ENCODE measurements at regions not wholly inside any gene's neighbourhood (a gene's known extent, or its start where the extent isn't known, plus 50 kb on each side); places are given as distances from the start of the nearest gene placed in this dataset.

GRCh38 chr16:86730086-86730485 lies 151.7 kb downstream of the FOXL1 start:
- no peaks in the 10 kb centered on the region for H3K79me2 ChIP-seq (ENCODE audit: insufficient read depth, low read depth, low read length)
- no peaks in the 10 kb centered on the region for H3K9me3 ChIP-seq (ENCODE audit: low read length)
- no TSS peak for BruUV-seq (replicated peaks)
- H3K4me2 ChIP-seq (ENCODE audit: low read length): no peak overlapping the region
- intact Hi-C loops (cut with micrococcal nuclease; ENCODE audit: unreplicated experiment): no loop called here
- TF ChIP-seq EZH2phosphoT487 (IDR thresholded peaks at IDR 0.05; ENCODE audit: borderline replicate concordance, low read depth, low read length): no peak
- TF ChIP-seq CTCF (conservative IDR thresholded peaks at IDR 0.05; ENCODE audit: low read length): no peak
- no peaks in the 10 kb centered on the region for H4K20me1 ChIP-seq (ENCODE audit: insufficient read depth, low read length)
- DNase-seq (ENCODE audit: low spot score): no peak
- no peak overlapping the region for H2AFZ ChIP-seq (ENCODE audit: low read length)
- H3K4me3 ChIP-seq (ENCODE audit: low read depth, low read length, poor library complexity, severe bottlenecking): no peak overlapping the region
- ChIA-PET CTCF (ENCODE audit: unreplicated experiment) (no interaction called here), POLR2A (no interaction called here)
- no peak overlapping the region for H3K27ac ChIP-seq (ENCODE audit: low read depth, low read length, poor library complexity, severe bottlenecking)
- H3K36me3 ChIP-seq (ENCODE audit: insufficient read depth, low read length): no peaks in the 10 kb centered on the region
- H3K4me1 ChIP-seq (ENCODE audit: insufficient read depth, low read length, poor library complexity, severe bottlenecking): no peaks in the 10 kb centered on the region
- no peaks in the 10 kb centered on the region for H3K9me2 ChIP-seq (ENCODE audit: insufficient read depth, low read length)

- H4K20me1 ChIP-seq (ENCODE audit: insufficient read depth, low read length): no peaks in the 10 kb centered on the region
- intact Hi-C loops (cut with micrococcal nuclease; ENCODE audit: unreplicated experiment): no loop called here
- H3K79me2 ChIP-seq (ENCODE audit: insufficient read depth, low read depth, low read length): no peaks in the 10 kb centered on the region
- no peaks in the 10 kb centered on the region for H3K9me2 ChIP-seq (ENCODE audit: insufficient read depth, low read length)
- CTCF ChIA-PET (ENCODE audit: unreplicated experiment): no interaction called here
- no peaks in the 10 kb centered on the region for H3K4me1 ChIP-seq (ENCODE audit: insufficient read depth, low read length, poor library complexity, severe bottlenecking)
- no peaks in the 10 kb centered on the region for H3K36me3 ChIP-seq (ENCODE audit: insufficient read depth, low read length)
- BruUV-seq (replicated peaks): no TSS peak
- no peak overlapping the region for H2AFZ ChIP-seq (ENCODE audit: low read length)
- H3K27ac ChIP-seq (ENCODE audit: low read depth, low read length, poor library complexity, severe bottlenecking): no peak overlapping the region
- no peak for DNase-seq (ENCODE audit: low spot score)
- POLR2A ChIA-PET: no interaction called here
- no peak overlapping the region for H3K4me3 ChIP-seq (ENCODE audit: low read depth, low read length, poor library complexity, severe bottlenecking)
- no peak for TF ChIP-seq CTCF (conservative IDR thresholded peaks at IDR 0.05; ENCODE audit: low read length)
- no peak for TF ChIP-seq EZH2phosphoT487 (IDR thresholded peaks at IDR 0.05; ENCODE audit: borderline replicate concordance, low read depth, low read length)
- no peaks in the 10 kb centered on the region for H3K9me3 ChIP-seq (ENCODE audit: low read length)
- H3K4me2 ChIP-seq (ENCODE audit: low read length): no peak overlapping the region
Observed at GRCh38 chr16:86730597-86730996, 152.2 kb downstream of the FOXL1 start.

GRCh38 chr16:86732621-86733295 lies 154.4 kb downstream of the FOXL1 start:
- intact Hi-C loops (cut with micrococcal nuclease; ENCODE audit: unreplicated experiment): no loop called here
- DNase-seq (ENCODE audit: low spot score): no peak
- no TSS peak for BruUV-seq (replicated peaks)

More at GRCh38 chr16:86732621-86733295, 154.4 kb downstream of the FOXL1 start:
- Histone ChIP-seq H3K4me1 (ENCODE audit: insufficient read depth, low read length, poor library complexity, severe bottlenecking) (no peaks in the 10 kb centered on the region), H2AFZ (ENCODE audit: low read length) (no peak overlapping the region), H3K9me3 (ENCODE audit: low read length) (no peaks in the 10 kb centered on the region), H4K20me1 (ENCODE audit: insufficient read depth, low read length) (no peaks in the 10 kb centered on the region), H3K4me2 (ENCODE audit: low read length) (no peak overlapping the region), H3K27ac (ENCODE audit: low read depth, low read length, poor library complexity, severe bottlenecking) (no peak overlapping the region), H3K79me2 (ENCODE audit: insufficient read depth, low read depth, low read length) (no peaks in the 10 kb centered on the region), H3K4me3 (ENCODE audit: low read depth, low read length, poor library complexity, severe bottlenecking) (no peak overlapping the region), H3K36me3 (ENCODE audit: insufficient read depth, low read length) (no peaks in the 10 kb centered on the region), H3K9me2 (ENCODE audit: insufficient read depth, low read length) (no peaks in the 10 kb centered on the region)
- ChIA-PET CTCF (ENCODE audit: unreplicated experiment) (interaction anchor here (0.6 kb wide), 1 partner anchor 333 kb away, joined by 4 read pairs; no protein-coding TSS in a partner anchor), POLR2A (no interaction called here)
- no peak for TF ChIP-seq EZH2phosphoT487 (IDR thresholded peaks at IDR 0.05; ENCODE audit: borderline replicate concordance, low read depth, low read length)
- no peak for TF ChIP-seq CTCF (conservative IDR thresholded peaks at IDR 0.05; ENCODE audit: low read length)

Data from OCI-LY7 (cell line).